ENCODE measurements at regions not wholly inside any gene's neighbourhood (a gene's known extent, or its start where the extent isn't known, plus 50 kb on each side); places are given as distances from the start of the nearest gene placed in this dataset.

GRCh38 chr2:66228128-66228547, 206.8 kb upstream of the MEIS1 start:
- no peaks in the 10 kb centered on the region for H3K4me1 ChIP-seq (ENCODE audit: control insufficient read depth, insufficient read depth, low read length)
- no peak overlapping the region for H3K27ac ChIP-seq (ENCODE audit: extremely low read depth, low read depth, low read length)
- ChIA-PET CTCF (interaction anchor here (0.7 kb wide), 1 partner anchor 13 kb away, joined by 3 read pairs; no protein-coding TSS in a partner anchor), POLR2A (no interaction called here)
- H3K4me3 ChIP-seq (ENCODE audit: low read depth, low read length) = no peak overlapping the region
- TF ChIP-seq INSM2 (tag by site-specific recombination; IDR thresholded peaks at IDR 0.05) (no peak), ZNF26 (tag by site-specific recombination; IDR thresholded peaks at IDR 0.05) (no peak), ZNF473 (tag by site-specific recombination; IDR thresholded peaks at IDR 0.05) (no peak), SP2 (tag by site-specific recombination; IDR thresholded peaks at IDR 0.05) (no peak), GLI4 (tag by site-specific recombination; IDR thresholded peaks at IDR 0.05) (no peak), ZSCAN5A (tag by site-specific recombination; IDR thresholded peaks at IDR 0.05) (no peak), ZNF776 (tag by site-specific recombination; IDR thresholded peaks at IDR 0.05; ENCODE audit: borderline replicate concordance) (no peak), ZNF302 (tag by site-specific recombination; IDR thresholded peaks at IDR 0.05; ENCODE audit: low read depth) (no peak), ZNF501 (tag by site-specific recombination; IDR thresholded peaks at IDR 0.05) (no peak), ZNF18 (tag by site-specific recombination; IDR thresholded peaks at IDR 0.05) (no peak), AEBP2 (tag by site-specific recombination; IDR thresholded peaks at IDR 0.05; ENCODE audit: borderline replicate concordance) (no peak), ZNF76 (tag by site-specific recombination; IDR thresholded peaks at IDR 0.05; ENCODE audit: borderline replicate concordance, low read depth) (no peak), KLF17 (tag by site-specific recombination; IDR thresholded peaks at IDR 0.05) (no peak), KLF8 (tag by site-specific recombination; IDR thresholded peaks at IDR 0.05) (no peak), ZNF335 (tag by site-specific recombination; conservative IDR thresholded peaks at IDR 0.05) (no peak), ZNF112 (tag by site-specific recombination; IDR thresholded peaks at IDR 0.05) (no peak), ZNF561 (tag by site-specific recombination; IDR thresholded peaks at IDR 0.05; ENCODE audit: borderline replicate concordance) (no peak)
- H3K36me3 ChIP-seq (ENCODE audit: control insufficient read depth in 2 of 2, insufficient read depth in 1 of 2, low read length in 2 of 2) = no peaks in the 10 kb centered on the region
- H3K9me3 ChIP-seq (ENCODE audit: control insufficient read depth, insufficient read depth, low read depth, low read length) = no peaks in the 10 kb centered on the region
